RPMI8226 (cell line): ENCODE measurements at regions not wholly inside any gene's neighbourhood (a gene's known extent, or its start where the extent isn't known, plus 50 kb on each side); places are given as distances from the start of the nearest gene placed in this dataset.

Experiments
- DNase-seq: peaks from one replicate; pipeline ENCODE4 v3.0.0-alpha.2; 2015

DNA sequence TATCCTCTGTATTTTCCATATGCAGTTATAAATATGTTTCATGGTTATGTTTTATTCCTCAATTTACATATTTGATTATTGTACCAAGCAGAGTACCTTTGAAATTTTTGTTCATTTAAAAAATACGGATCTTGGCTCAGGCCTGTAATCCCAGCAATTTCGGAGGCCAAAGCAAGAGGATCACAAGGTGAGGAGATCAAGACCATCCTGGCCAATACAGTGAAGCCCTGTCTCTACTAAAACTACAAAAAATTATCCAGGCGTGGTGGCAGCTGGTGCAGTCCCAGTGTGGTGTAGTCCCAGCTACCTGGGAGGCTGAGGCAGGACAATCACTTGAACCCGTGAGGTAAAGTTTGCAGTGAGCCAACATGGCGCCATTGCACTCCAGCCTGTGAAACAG is 251.2 kb upstream of the TPTE start:
- peak; percentile 2 for DNase-seq

DNA sequence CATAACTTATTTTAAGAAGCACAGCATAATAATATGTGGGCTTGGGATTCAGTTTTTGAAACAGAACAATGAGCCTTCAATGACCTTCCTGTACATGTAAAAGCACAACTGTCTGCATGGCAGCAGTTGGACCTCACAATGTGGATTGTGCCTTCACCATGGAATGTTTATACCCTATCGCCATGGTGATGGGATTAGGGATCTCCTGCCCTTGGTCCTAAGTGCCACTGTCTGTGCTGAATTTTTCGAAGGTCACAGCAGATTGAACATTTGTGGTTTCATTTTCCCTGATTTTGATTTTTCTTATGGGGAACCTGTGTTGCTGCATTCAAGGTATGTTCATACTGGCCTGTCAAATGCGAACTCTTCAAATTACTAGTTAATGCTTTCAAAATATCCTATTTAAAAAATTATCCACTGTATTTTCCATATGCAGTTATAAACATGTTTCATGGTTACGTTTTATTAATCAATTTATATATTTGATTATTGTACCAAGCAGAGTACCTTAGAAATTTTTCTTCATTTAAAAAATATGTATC is 249.6 kb upstream of the TPTE start:
- peak; percentile 2 for DNase-seq

DNA sequence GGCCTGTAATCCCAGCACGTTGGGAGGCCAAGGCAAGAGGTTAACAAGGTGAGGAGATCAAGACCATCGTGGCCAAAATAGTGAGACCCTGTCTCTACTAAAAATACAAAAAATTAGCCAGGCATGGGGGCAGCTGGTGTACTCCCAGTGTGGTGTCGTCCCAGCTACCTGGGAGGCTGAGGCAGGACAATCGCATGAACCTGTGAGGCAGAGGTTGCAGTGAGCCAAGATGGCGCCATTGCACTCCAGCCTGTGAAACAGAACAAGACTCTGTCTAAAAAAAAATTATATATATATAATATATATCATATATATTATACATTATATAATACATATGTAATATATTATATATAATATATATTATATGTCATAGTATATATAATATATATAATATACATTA is 249.2 kb upstream of the TPTE start:
- DNase-seq, result peak; percentile 2

DNA sequence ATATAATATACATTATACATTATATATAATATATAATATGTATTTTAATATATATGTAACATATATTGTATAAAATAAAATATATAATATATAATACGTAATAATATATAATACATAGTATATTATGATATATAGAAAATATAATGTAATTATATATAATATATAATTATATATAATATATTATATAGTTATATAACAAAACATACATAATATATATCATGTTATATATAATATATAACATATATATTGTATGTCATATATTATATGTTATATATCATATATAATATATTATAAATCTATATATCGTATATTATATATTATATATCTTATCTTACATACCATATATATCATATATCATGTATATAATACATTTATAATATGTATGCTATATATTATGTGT is 248.2 kb upstream of the TPTE start:
- DNase-seq, result no peak

DNA sequence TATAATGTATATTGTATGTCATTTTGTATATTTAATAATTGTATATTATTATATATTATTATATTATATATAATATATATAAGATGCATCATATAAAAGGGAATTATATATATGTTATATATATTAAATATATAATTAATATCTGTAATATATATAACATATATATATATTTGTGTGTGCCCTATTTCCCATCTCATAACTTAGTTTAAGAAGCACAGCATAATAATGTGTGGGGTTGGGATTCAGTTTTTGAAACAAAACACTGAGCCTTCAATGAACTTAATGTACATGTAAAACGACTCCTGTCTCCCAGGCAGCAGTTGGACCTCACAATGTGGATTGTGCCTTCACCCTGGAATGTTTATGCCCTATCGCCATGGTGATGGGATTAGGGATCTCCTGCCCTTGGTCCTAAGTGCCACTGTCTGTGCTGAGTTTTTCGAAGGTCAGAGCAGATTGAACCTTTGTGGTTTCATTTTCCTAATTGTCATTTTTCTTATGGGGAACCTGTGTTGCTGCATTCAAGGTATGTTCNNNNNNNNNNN is 247.5 kb upstream of the TPTE start:
- peak; percentile 2 for DNase-seq
